GM18519 (cell line): ENCODE measurements at regions not wholly inside any gene's neighbourhood (a gene's known extent, or its start where the extent isn't known, plus 50 kb on each side); places are given as distances from the start of the nearest gene placed in this dataset.
"Not testable (repeated sequence)": the region's sequence is repeated elsewhere in the genome, so short reads cannot be mapped to it uniquely, and the experiment has no call there.

Source experiments
- ATAC-seq: cut with Tn5 transposase; IDR thresholded peaks from one replicate; pipeline ENCODE4 v1.9.1; 2021; ENCODE audit warnings: mild to moderate bottlenecking, moderate library complexity; ENCODE audit not compliant: unreplicated experiment, low FRiP score

DNA sequence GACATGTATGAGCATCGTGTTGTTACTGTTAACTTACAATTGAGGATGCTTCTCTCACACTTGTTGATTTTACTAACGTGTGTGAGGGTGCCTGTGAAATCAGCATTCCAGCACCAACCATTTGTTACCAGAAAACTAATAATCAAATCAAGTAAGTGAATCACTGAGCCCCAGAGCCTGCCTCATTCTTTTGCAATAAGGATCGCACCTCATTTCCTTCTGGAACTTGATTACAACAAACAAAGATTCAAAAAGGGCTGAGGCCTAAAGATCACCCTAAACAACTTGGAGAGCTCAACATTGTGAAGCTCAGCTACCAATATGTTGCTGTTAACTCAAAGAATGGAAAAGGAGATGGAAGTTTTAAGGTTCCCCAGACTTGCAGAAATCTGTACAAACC lies 274.7 kb downstream of the TFAP2A start:
- no peak for ATAC-seq

DNA sequence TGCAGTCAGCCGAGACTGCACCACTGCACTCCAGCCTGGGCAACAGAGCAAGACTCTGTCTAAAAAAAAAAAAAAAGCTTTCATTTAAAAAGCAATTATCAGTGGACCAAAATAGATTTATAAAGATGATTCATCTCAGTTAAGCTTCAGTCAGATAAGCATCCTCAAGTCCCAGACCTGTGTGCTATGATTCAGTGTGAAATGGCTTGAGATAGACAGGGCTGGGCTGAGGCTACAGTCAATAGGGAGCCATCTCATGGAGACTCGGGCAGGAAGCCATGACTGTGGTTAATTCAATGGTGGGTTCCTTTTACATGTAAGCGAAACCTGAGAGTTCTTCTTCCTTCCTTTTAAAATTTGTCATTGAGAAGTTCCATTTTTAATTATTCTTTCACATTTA lies 276.0 kb downstream of the TFAP2A start:
- no peak for ATAC-seq

DNA sequence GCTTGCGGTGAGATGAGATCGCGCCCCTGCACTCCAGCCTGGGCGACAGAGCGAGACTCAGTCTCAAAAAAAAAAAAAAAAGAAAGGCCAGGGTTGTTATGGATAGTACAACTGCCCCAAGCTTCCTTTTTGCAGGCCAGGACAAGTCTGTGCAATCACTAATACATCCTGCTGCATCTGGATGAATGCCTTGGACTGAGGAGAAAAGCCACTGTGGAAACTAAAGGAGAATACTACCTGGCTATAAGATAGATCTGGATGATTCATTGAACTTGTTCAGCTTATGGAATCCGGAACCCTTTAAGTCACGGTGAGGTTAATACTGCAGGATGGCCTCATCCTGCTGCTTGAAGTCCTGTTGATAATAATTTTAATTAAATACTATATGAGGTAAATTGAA lies 278.2 kb downstream of the TFAP2A start:
- ATAC-seq: no peak

DNA sequence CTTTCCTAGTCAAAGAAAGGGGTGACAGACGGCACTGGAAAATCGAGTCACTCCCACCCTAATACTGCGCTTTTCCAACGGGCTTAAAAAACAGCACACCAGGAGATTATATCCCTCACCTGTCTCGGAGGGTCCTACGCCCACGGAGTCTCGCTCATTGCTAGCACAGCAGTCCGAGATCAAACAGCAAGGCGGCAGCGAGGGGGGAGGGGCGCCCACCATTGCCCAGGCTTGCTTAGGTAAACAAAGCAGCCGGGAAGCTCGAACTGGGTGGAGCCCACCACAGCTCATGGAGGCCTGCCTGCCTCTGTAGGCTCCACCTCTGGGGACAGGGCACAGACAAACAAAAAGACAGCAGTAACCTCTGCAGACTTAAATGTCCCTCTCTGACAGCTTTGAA lies 280.7 kb downstream of the TFAP2A start:
- ATAC-seq: not testable (repeated sequence)

- no peak for ATAC-seq
These were observed 286.2 kb downstream of the TFAP2A start for GRCh38 chr6:10128721-10129120.

- ATAC-seq: no peak
These were observed 292.7 kb downstream of the TFAP2A start for GRCh38 chr6:10122164-10122563.

DNA sequence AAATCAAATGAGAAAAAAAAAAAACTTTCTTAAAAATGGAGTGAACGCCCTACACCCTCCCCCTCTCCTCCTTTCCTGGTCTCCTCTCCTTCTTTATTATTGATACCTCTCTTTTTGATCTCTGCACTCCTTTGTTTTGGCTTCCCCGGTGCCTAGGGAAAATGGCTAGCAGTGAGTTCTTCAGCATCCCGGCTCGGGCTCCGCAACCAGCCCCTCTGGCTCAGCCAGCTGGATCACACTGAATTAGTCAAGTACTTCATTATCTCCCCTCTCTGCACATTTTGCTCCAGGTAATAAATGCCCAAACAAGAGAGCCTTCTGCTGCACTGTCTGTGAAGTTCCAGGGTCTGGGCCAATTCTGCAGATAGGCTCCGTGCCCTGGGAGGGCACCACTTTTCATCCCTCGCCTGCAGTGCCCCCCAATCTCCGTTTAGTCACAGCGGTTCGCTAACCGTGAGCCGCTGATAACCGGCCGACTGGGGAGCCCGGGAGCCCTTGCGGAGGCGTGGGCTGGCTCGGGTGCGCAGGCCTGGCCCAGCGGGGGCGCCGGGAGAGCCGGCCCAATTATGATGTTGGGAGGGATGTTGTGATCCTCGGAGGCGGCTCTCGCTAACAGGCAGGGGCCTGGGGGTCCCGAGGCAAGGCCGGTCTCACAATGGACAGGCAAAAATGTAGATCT lies 301.9 kb downstream of the TFAP2A start:
- ATAC-seq: no peak

DNA sequence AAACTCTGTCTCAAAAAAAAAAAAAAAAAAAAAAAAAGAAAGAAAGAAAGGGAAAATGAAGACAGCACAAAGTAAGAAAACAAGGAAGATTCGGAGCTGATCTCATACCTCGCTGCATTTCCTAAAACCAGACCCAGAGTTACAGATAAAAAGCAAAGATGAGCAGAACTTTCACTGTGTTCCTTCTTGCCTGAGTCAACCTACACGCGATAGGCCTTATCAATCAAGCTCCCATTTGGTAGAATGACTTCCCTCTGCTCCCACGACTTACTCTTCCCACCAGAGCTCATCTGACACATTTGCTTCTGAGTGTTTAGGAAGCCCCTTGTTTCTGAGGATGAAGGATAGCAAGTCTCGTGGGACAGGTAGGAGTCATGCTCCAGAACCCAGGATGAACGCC lies 302.9 kb downstream of the TFAP2A start:
- no peak for ATAC-seq

DNA sequence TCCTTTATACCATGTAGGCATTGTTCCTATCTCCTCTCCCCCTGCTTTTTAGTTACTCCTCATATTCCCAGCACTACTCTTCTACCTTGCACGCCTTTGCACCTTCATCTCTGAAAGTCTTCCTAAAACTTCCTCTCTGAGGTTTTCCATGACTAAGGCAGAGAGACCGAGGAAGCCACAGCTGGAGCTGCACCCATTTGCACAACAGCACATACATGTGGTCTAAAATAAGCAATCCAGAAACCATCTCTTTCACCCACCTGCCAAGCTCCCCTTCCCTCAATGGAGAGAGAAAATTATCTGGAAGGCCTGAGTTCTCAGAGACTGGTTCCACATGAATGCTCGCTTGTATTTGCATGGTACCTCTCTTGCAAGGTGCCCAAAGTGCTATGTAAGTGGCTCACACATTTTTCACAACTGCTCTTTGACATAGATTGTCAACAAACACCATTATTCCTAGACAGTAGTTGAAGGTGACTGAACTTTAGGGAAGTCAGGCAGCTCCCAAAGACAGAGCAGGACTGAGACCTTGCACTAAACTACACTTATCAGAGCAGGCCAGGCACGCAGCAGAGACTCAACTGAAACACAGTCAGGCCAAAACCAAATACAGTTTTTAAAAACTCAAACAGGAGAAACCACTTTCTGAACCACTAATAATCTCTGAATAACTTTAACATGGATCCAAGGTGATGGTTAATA lies 313.2 kb downstream of the TFAP2A start:
- no peak for ATAC-seq

- no peak for ATAC-seq
These were observed 315.2 kb downstream of the TFAP2A start for GRCh38 chr6:10099529-10100140.

DNA sequence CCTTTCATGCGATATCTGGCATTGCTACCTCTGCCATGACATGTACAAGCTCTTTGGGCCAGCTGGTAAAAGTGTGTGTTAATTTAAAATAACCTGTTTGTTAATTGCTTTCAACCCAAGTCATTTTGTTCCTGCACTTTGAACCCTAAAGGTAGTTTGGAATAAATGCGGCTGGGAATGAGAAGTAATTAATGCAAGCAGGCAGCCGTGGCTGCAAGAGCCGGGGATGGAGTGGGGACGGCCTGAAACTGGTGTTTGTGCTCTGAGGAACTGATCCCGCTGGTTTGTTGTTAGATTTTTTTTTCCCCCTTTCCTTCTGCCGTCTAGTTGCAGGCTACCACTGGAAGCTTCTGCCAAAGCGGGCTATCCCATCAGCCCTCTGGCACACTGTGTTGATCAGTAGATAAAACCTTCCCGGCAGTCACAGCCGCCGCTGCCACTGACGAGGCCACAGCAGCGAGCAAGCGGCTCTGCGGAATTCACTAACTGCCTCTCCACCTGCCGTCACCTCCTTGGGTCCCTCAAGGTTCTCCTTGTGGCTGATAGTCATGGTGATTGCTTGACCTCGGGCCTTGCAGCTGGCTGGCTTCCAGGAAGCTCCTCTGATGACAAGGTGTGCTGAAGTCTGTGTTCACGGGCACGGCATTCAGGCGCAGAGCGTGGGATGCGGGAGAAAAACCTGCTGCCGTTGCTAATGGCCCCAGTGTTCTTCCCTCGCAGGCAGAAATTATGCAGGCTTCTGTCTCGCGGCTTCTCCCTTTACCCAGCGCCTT lies 315.9 kb downstream of the TFAP2A start:
- ATAC-seq: no peak

DNA sequence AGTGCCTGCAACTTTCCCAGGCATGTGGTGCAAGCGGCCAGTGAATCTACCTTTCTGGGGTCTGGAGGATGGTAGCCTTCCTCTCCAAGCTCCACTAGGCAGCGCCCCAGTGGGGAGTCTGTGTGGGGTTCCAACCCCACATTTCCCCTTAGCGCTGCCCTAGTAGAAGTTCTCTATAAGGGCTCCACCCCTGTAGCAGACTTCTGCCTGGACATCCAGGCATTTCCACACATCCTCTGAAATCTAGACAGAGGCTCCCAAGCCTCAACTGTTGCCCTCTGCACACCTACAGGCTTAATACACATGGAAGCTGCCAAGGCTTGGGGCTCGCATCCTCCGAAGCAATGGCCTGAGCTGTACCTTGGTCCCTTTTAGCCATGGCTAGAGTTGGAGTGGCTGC lies 321.6 kb downstream of the TFAP2A start:
- ATAC-seq: no peak

- ATAC-seq: no peak
These were observed 330.5 kb downstream of the TFAP2A start for GRCh38 chr6:10084111-10084986.

GRCh38 chr6:10082385-10082784 lies 332.5 kb downstream of the TFAP2A start:
- ATAC-seq: no peak

DNA sequence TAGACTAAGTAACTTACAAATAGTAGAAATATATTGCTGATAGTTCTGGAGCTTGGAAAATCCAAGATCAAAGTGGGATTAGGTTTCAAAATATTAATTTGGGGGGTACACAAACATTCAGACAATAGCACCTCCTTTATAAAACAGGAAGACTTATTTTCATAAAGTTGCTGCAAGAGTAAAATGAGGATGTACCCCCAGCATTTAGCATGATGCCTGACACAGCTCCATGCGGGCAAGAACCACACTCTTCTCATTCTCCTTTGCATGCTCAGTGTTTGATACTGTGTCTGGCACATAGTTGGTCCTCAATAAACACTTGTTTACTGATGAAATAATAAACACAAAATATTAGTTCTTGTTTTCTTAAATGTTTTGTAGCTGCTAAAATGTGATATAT lies 332.9 kb downstream of the TFAP2A start:
- no peak for ATAC-seq

GRCh38 chr6:10081075-10081474 lies 333.8 kb downstream of the TFAP2A start:
- no peak for ATAC-seq

GRCh38 chr6:10080561-10080960 lies 334.3 kb downstream of the TFAP2A start:
- ATAC-seq: no peak

GRCh38 chr6:10078581-10078980 lies 336.3 kb downstream of the TFAP2A start:
- ATAC-seq: no peak

GRCh38 chr6:10074726-10075125 lies 340.1 kb downstream of the TFAP2A start:
- ATAC-seq: not testable (repeated sequence)

DNA sequence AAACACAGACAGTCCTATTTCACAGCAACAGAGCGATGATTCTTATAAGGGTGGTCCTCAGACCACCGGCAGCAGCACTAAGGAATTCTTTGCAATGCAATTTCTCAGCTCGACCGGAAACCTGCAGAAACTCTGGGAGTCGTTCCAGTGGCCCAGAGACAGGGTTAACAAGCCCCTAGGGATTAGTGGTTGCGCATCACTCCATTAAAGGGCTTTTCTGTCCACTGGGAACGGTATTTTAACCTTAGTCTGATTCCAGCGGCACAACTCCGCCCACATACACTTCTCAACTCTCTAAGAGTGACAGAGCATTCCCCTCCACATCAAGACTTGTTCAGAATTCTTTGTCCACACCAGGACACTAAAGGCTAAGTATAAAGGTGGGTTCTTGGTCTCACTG lies 341.5 kb downstream of the TFAP2A start:
- no peak for ATAC-seq
